Pancreas (tissue), 10 donors: ENCODE measurements at regions not wholly inside any gene's neighbourhood (a gene's known extent, or its start where the extent isn't known, plus 50 kb on each side); places are given as distances from the start of the nearest gene placed in this dataset.

Experiments
- ATAC-seq, 4 donors: fragments of 200-7000 bp; cut with Tn5 transposase; one replicate each; pipeline versions ENCODE4 v1.8.0 to v1.9.1; 2020; ENCODE audit warnings: mild to moderate bottlenecking in 4 of 4, moderate library complexity in 4 of 4
- DNase-seq, 6 donors: peaks; one replicate each; pipeline ENCODE4 v3.0.0-alpha.2; 2020
- FAIRE-seq: peaks from 2 replicates; lab custom pipeline; 2012; peaks lifted over from hg19 to GRCh38; lab: Jason Lieb, UNC
- H3K27ac ChIP-seq, 4 donors: fragments of 200-600 bp; sonication (generic); 1 replicate in 3 of 4; 2 replicates in 1 of 4; pipeline versions ENCODE4 v1.5.0 to v1.8.0; 2020
- H3K27me3 ChIP-seq, 4 donors: fragments of 200-600 bp; one replicate each; pipeline ENCODE4 v1.8.0; 2021
- H3K36me3 ChIP-seq, 3 donors: fragments of 200-600 bp; sonication (generic) in 1 of 3; one replicate each; pipeline versions ENCODE4 v1.5.0 to v1.8.0; 2020 to 2021
- H3K4me1 ChIP-seq, 3 donors: fragments of 200-600 bp; one replicate each; pipeline ENCODE4 v1.8.0; 2021
- H3K4me3 ChIP-seq, 4 donors: fragments of 200-600 bp; sonication (generic) in 2 of 4; one replicate each; pipeline versions ENCODE4 v1.5.0 to v1.8.0; 2020 to 2021
- H3K9me3 ChIP-seq, 4 donors: fragments of 200-600 bp; one replicate each; pipeline ENCODE4 v1.8.0; 2021
- WGBS, 2 donors: extraction: QIAGEN DNeasy Blood & Tissue Kit; methylation state at CpG; one replicate each; pipeline ENCODE4 v1.1.7; 2013; 5-methylcytosine and 5-hydroxymethylcytosine counted together
- intact Hi-C, 3 donors: fragments of 100-400 bp; cut with DNase I; formaldehyde crosslinking; loops; one replicate each; pipeline versions ENCODE4 v1.11.1 to v1.14.2; 2022
- TF ChIP-seq, protein P1 (sequence below), 4 donors: fragments of 200-600 bp; sonication (generic) in 3 of 4; IDR thresholded peaks; one replicate each; pipeline versions ENCODE4 v1.5.0 to v1.8.0; 2021; ENCODE audit warnings: antibody characterized with exemption in 4 of 4
- donor health status: healthy with polysubstance abuse.
- donor health status: DM: no; HTN: no; CAD: no; lungs with moderate emphysema.
- donor health status: DM: no; HTN: no; CAD: no.
- donor health status: control.
- donor health status: control.
- donor health status: Bipolar disorder and iron deficiency.
- donor health status: DM: yes; HTN: yes; CAD: no.
- donor health status: DM: no; HTN: no; CAD: no.
- donor health status: DM: no; HTN: no; CAD: no.
- donor health status: DM: yes; HTN: yes; CAD: no.

DNA sequence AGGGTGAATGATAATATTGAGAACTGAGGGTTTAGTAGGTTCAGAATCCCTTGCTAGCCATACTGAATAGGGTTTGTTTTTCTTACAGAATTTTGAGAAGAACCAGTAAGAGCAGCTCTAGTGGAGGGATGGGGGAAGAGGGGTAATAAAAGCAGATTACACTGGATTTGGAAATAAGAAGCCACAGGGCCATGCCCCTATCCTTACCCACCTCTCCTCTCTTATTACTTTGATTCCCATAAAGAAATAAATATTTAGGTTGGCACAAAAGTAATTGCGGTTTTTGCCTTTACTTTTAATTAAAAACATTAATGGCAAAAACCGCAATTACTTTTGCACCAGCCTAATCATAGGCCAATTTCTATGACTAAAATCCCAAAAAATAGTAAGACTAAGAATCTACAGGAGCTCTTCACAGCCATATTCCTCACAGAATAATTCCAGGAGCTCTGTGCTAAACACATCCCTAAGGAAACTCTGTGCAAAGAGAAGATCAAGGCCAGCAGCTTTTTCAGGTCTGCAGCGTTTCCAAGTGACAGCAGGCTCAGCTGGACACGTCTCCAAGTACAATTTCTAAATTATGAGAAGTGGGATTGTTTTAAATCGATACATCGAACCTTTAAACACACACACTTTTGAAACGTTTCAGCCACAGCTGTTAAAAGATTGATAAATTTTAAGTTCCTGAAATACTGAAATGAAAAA is 58.4 kb upstream of the RTN4 start:
- WGBS, 2 donors: 28 to 29% methylated on average over 7 of the region's 7 CpGs

DNA sequence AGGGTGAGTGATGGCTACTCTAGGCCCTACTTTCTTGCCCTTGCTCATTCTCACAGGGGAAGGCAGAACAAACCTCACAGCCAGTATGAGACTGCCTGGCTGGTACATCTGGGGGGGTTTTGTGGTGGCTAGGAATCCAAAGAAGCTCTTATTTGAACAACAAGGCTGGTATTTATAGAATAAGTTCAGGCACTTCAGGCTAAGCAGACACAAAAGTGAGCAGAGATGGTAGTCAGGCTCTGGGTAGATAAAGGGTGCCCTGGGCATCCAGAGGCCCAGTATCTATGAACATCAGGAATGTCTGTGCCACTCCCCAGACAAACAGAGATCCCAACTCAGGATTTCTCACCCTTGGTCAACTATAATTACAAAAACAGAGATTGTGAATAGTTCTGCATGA is 57.2 kb upstream of the RTN4 start:
- no peak for ATAC-seq
- Histone ChIP-seq H3K4me3 (no peak overlapping the region), H3K27me3 (no peaks in the 10 kb centered on the region), H3K36me3 (no peaks in the 10 kb centered on the region), H3K27ac (no peak overlapping the region), H3K9me3 (no peaks in the 10 kb centered on the region), H3K4me1 (peaks cover 20 to 25% (median 22%) of the 10 kb centered on the region in 3 donors)
- intact Hi-C loops: no loop called here
- TF ChIP-seq, protein P1, sequence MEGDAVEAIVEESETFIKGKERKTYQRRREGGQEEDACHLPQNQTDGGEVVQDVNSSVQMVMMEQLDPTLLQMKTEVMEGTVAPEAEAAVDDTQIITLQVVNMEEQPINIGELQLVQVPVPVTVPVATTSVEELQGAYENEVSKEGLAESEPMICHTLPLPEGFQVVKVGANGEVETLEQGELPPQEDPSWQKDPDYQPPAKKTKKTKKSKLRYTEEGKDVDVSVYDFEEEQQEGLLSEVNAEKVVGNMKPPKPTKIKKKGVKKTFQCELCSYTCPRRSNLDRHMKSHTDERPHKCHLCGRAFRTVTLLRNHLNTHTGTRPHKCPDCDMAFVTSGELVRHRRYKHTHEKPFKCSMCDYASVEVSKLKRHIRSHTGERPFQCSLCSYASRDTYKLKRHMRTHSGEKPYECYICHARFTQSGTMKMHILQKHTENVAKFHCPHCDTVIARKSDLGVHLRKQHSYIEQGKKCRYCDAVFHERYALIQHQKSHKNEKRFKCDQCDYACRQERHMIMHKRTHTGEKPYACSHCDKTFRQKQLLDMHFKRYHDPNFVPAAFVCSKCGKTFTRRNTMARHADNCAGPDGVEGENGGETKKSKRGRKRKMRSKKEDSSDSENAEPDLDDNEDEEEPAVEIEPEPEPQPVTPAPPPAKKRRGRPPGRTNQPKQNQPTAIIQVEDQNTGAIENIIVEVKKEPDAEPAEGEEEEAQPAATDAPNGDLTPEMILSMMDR (IDR thresholded peaks at IDR 0.05): no peak
- DNase-seq: no peak
- FAIRE-seq: no peak

More for the DNA sequence above, 58.4 kb upstream of the RTN4 start:
- no peak for FAIRE-seq
- ATAC-seq: no peak
- Histone ChIP-seq H3K4me3 (no peak overlapping the region), H3K27ac (peak overlapping the region in 2 of 4 donors; percentile 53 to 70), H3K9me3 (no peaks in the 10 kb centered on the region), H3K36me3 (no peaks in the 10 kb centered on the region), H3K27me3 (no peaks in the 10 kb centered on the region), H3K4me1 (peaks cover 20 to 25% (median 22%) of the 10 kb centered on the region in 3 donors)
- intact Hi-C loops: no loop called here
- no peak for DNase-seq
- TF ChIP-seq, protein P1 (IDR thresholded peaks at IDR 0.05): no peak

DNA sequence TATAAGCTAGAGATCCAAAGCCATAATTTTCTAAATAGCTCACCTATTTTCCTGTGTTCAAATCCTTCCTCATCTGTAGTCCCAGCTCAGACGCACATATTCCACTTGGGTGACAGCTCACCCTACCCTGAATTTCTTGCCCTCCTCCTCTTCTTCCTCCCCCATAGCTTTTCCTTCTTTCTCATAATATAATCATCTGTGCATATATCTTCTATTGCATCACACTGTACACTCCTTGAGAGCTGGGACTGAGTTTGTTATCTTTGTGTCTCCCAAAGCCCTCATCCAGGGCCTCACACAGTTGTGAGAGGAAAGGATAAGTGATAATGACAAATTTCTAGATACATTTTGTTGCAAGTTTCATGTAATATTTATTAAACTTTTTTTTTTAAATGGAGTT is 55.9 kb upstream of the RTN4 start:
- H3K27ac ChIP-seq: no peak overlapping the region
- H3K9me3 ChIP-seq: no peaks in the 10 kb centered on the region
- WGBS, 2 donors: 94 to 96% methylated on average over 1 of the region's 1 CpG
- ATAC-seq: no peak
- peaks cover 20 to 30% (median 23%) of the 10 kb centered on the region in 3 donors for H3K4me1 ChIP-seq
- DNase-seq: no peak
- H3K36me3 ChIP-seq: no peaks in the 10 kb centered on the region
- TF ChIP-seq, protein P1 (IDR thresholded peaks at IDR 0.05): no peak
- intact Hi-C loops: no loop called here
- FAIRE-seq: no peak
- no peaks in the 10 kb centered on the region for H3K27me3 ChIP-seq
- no peak overlapping the region for H3K4me3 ChIP-seq

DNA sequence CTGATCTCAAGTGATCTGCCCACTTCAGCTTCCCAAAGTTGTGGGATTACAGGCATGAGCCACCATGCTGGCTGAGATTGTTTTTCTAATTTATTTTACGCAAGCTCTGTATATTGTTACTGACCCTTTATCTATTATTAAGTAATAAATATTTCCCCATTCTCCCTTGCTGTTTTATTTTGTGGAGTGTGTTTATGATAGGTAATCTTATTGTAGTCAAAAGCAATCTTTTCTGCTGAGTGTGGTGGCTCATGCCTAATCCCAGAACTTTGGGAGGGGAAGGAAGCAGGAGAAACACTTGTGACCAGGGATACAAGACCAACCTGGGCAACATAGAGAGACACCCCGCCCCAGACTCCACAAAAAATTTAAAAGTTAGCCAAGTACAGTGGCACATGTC is 55.2 kb upstream of the RTN4 start:
- ATAC-seq: no peak
- Histone ChIP-seq H3K4me3 (no peak overlapping the region), H3K4me1 (peaks cover 22 to 35% (median 30%) of the 10 kb centered on the region in 3 donors), H3K9me3 (no peaks in the 10 kb centered on the region), H3K36me3 (no peaks in the 10 kb centered on the region), H3K27ac (no peak overlapping the region), H3K27me3 (no peaks in the 10 kb centered on the region)
- intact Hi-C loops: no loop called here
- no peak for FAIRE-seq
- no peak for DNase-seq
- WGBS, 2 donors: 96 to 98% methylated on average over 2 of the region's 2 CpGs
- TF ChIP-seq, protein P1 (IDR thresholded peaks at IDR 0.05): no peak

DNA sequence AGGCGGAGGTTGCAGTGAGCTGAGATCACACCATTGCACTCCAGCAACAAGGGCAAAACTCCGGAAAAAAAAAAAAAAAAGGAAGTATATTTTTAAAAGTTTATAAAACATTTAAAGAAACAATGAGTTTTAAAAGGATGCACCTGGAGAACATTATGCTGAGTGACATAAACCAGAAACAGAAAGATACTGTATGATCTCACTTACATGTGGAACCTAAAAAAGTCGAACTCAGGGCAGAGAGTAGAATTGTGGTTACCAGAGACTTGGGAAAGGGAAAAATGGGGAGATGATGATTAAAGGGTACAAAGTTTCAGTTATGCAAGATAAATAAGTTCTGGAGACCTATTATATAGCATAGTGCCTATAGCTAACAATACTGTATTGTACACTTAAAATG is 52.8 kb upstream of the RTN4 start:
- no peak overlapping the region for H3K4me3 ChIP-seq
- no peaks in the 10 kb centered on the region for H3K27me3 ChIP-seq
- no peaks in the 10 kb centered on the region for H3K9me3 ChIP-seq
- intact Hi-C loops: no loop called here
- peaks cover 12 to 29% (median 22%) of the 10 kb centered on the region in 3 donors for H3K4me1 ChIP-seq
- FAIRE-seq (no peak), DNase-seq (no peak), ATAC-seq (no peak)
- TF ChIP-seq, protein P1 (IDR thresholded peaks at IDR 0.05): no peak
- 71 to 80% methylated on average over 3 of the region's 3 CpGs for WGBS, 2 donors
- H3K36me3 ChIP-seq: no peaks in the 10 kb centered on the region
- H3K27ac ChIP-seq: no peak overlapping the region
